ENCODE measurements at regions not wholly inside any gene's neighbourhood (a gene's known extent, or its start where the extent isn't known, plus 50 kb on each side); places are given as distances from the start of the nearest gene placed in this dataset.

GRCh38 chr18:41700416-41700815 is 254.6 kb upstream of the PIK3C3 start:
- TF ChIP-seq CTCF (IDR thresholded peaks at IDR 0.05), result no peak
- no peak for TF ChIP-seq POLR2A (IDR thresholded peaks at IDR 0.05)
